ENCODE measurements at regions not wholly inside any gene's neighbourhood (a gene's known extent, or its start where the extent isn't known, plus 50 kb on each side); places are given as distances from the start of the nearest gene placed in this dataset.
A peak's percentile ranks its signal among the peaks of the same experiment; 100 is the strongest.

DNA sequence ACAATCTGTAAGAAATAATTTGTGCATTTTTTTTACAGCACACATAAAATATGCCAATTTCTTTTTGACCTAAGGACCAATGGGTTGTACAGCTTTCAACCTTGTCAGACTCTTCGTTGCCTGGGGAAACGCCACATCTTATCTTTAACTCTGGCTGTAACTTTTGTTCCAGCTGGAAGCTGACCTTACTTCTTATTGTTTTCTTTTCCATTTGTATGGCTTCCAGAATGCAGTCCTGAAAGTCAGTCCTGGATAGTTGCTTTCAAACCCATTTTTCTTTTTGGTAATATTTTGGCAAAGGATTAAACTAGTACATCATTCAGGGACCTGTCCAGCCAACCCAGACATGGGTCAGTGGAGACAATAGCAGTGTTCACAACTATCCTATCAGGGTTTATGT is 686.5 kb upstream of the CDH2 start:
- no peak for DNase-seq

- no peak for DNase-seq
Observed at GRCh38 chr18:28858248-28858647, 681.3 kb upstream of the CDH2 start.

DNA sequence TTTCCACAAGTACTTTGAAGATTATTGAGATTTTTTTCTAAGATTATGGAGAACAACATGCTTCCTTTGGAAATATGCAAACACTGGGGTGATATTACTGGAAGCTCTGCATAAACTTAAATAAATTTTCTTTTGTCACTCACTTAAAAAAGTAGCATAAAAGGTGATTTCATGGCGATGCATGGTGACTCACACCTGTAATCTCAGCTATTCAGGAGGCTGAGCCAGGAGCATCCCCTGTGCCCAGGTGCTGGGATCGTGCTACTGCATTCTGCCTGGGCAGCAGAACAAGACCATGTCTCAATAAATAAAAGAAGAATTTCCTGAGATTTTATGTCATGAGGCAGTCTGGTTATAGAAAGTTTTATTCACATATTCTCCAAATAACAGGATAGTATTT is 679.1 kb upstream of the CDH2 start:
- DNase-seq, result no peak

- DNase-seq, result no peak
Observed at GRCh38 chr18:28855524-28855923, 678.6 kb upstream of the CDH2 start.

- DNase-seq, result no peak
Observed at GRCh38 chr18:28854964-28855363, 678.0 kb upstream of the CDH2 start.

DNA sequence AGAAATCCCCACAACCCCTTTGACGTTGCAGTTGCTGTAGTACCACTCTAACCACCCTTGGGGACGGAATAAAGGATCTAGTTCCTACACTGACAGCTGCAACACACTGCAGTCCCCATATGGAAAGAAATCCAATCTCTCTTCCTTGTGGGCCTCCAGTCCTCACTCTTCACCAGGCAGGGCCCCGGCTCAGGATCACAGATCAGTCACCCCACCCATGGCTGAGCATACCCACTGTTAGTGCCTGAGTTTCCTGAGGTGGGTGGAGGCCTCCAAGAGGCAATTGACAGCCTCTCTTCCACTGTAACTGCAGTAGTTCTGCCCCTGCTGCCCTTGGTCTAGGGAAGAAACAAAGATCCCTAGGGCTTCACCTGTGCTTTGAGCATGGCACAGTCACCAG is 670.0 kb upstream of the CDH2 start:
- no peak for DNase-seq

- no peak for DNase-seq
Observed at GRCh38 chr18:28837100-28837499, 660.2 kb upstream of the CDH2 start.

- DNase-seq, result peak in 1 of 2 experiments; percentile 15
Observed at GRCh38 chr18:28834889-28835288, 658.0 kb upstream of the CDH2 start.

GRCh38 chr18:28831908-28832307 is 655.0 kb upstream of the CDH2 start:
- no peak for DNase-seq

DNA sequence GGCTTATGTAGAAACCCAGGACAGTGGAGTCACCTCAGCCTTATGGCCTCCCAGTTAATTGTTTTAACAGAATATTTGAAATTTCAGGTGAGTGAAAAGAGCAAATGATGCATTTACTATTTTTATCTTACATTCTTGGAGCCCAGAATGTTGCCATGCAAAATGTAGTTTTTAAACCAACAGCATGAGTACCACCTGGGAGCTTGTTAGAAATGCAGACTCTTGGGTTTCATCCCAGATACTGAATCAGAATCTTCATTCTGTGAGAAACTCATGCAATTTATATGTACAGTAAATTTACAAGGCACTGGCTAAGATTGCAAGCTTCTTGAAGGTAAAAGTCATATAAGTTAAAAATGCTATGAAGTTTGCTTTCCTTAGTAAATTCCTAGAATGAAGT is 654.5 kb upstream of the CDH2 start:
- no peak for DNase-seq

- DNase-seq, result no peak
Observed at GRCh38 chr18:28826107-28826506, 649.2 kb upstream of the CDH2 start.

GRCh38 chr18:28824183-28824574 is 647.2 kb upstream of the CDH2 start:
- DNase-seq, result no peak

- no peak for DNase-seq
Observed at GRCh38 chr18:28823506-28824182, 646.7 kb upstream of the CDH2 start.

DNA sequence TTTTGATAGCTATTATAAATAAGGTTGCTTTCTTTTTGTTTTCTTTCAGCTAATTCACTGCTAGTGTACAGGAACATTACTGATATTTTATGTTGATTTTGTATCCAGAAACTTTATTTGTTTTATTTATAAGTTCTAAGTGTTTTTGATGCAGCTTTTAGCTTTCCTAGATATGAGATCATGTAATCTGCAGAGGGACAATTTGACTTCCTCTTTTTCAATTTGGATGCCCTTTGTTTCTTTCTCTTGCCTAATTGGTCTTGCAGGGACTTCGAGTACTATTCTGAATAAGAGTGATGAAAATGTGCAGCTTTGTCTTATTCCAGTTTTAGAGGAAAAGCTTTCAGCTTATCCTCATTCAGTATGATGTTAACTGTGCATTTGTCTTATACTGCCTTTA is 643.4 kb upstream of the CDH2 start:
- no peak for DNase-seq

- DNase-seq, result no peak
Observed at GRCh38 chr18:28816155-28816554, 639.2 kb upstream of the CDH2 start.

GRCh38 chr18:28814365-28814764 is 637.4 kb upstream of the CDH2 start:
- DNase-seq, result no peak

DNA sequence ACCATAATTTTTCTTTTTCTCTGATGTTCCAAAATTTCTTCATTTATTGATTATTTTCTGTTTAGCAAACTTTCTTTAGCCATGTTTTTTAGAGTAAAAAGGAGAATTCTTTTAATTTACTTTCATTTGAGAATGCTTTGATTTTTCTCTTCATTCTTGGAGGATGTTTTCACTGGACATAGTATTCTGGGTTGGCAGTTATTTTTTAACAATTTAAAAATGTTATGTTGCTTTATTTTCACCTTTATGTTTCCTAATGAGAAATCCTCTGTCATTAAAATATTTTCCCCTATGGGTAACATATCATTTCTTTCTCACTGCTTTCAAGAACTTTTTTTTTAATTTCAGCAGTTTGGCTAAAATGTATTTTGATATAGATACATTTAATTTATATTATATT is 631.4 kb upstream of the CDH2 start:
- DNase-seq, result no peak

DNA sequence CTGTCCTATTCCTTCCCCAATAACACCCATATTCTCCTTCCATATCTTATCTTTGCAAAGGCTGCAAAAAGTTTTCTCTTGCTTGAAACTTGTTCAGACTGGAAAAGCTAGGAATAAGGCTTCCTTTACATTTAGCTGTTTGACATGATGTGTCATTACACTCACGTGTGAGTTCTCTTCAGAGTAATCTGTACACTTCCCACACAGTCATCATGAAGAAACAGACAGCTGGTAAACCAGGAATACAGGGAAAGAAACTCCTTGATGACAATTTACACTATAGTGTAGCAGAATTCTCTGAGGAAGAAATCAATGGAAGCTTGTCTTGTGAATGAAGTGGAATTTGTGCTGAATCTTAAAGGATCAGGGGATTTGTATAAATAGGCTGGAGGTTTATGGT is 628.6 kb upstream of the CDH2 start:
- DNase-seq, result no peak

- DNase-seq, result no peak
Observed at GRCh38 chr18:28804512-28805202, 627.7 kb upstream of the CDH2 start.

- DNase-seq, result peak in 1 of 2 experiments; percentile 42
Observed at GRCh38 chr18:28802546-28802945, 625.6 kb upstream of the CDH2 start.

DNA sequence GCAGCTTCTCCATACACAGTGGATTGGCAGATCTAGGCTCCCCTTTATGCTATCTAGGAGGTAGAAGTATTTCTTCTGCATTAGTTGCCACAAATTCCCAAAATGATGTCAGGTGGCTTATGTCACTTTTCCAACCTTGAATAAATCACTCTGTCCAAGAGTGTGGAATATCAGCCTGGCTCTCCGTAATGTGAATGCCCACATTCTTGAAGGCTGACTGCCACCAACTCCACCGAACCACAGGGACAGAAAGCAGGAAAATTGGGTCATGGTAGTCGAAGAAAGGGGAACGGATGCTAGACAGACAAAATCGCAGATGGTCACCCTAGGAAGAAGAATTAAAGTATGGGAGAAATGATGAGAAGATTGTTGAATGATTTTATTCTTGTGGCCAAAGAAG is 624.9 kb upstream of the CDH2 start:
- no peak for DNase-seq

DNA sequence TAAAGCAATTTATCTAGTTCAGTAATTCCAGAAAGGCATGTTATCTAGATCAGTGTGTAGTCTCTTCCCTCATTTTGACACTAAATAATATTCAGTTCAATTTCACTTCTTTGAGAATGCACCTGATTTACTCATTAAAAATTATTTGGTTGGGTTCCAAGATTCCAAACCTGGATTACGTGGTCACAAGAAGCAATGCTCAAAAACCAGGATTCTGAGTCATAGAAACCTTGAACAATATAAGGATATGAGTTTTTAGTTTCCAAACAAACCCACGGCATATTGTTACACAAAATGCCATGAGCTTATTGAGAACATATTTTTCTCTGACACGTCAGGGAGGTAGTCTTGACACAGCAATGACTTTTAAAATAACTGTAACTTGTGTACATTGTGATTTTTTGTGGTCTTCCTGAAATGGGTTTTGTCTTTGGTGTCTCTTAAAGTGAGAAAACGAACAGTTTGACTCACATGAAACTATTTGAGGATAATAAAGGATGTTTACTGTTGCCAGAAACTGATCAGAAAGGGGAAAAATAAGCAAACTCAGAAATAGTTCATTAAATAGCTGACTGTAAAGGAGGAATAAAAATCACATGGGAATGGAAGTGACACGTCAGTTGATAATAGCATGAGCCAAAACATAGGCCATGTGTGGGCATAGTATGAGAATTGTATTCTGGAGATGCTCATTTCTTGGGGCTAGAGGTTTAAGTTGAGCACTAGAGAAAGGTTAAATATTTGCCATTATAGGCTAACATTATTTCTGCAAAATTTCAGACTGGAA is 617.7 kb upstream of the CDH2 start:
- DNase-seq, result peak in 1 of 2 experiments; percentile 4

DNA sequence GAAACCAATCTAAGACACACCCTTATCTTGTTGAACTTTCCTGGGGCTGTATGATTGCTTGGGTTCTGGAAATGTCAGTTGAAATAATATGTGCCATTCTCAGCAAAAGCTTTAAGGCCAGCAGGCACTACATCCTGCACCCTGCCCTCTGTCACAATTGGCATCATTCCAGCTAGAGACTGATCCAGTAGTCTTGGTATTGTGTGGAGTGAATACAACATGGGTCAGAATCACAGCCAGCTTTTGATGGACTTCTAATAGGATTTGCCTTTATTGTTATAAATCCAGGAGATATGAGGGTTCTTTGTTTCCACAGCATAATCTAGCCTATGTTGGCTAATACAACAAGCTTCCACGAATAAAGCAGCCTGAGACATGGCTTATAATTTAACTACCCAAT is 617.0 kb upstream of the CDH2 start:
- no peak for DNase-seq
